HepG2 (cell line): ENCODE measurements at regions not wholly inside any gene's neighbourhood (a gene's known extent, or its start where the extent isn't known, plus 50 kb on each side); places are given as distances from the start of the nearest gene placed in this dataset.

Experiments
- ETS1 ChIP-seq: sonication (generic); formaldehyde crosslinking; IDR thresholded peaks from 2 replicates; pipeline ENCODE4 v1.4.0; 2020; ENCODE audit warnings: missing genetic modification reagents
- IRF1 ChIP-seq: sonication (generic); formaldehyde crosslinking; IDR thresholded peaks from 2 replicates; pipeline ENCODE4 v1.4.0; 2020; ENCODE audit warnings: low read depth, mild to moderate bottlenecking, missing genetic modification reagents
- JUNB ChIP-seq: sonication (generic); formaldehyde crosslinking; IDR thresholded peaks from 2 replicates; pipeline ENCODE4 v1.8.0; 2022; ENCODE audit warnings: missing genetic modification reagents, mild to moderate bottlenecking, borderline replicate concordance
- MTF1 ChIP-seq: sonication (generic); formaldehyde crosslinking; IDR thresholded peaks from 2 replicates; pipeline ENCODE4 v1.5.0; 2020; ENCODE audit warnings: missing genetic modification reagents
- REST ChIP-seq, 2 experiments: IDR thresholded peaks; 2 replicates each; pipeline ENCODE4 v1.6.1; 2011 to 2012; ENCODE audit warnings: low read length in 2 of 2, borderline replicate concordance in 1 of 2, low read depth in 1 of 2, mild to moderate bottlenecking in 1 of 2, moderate library complexity in 1 of 2
- TFDP1 ChIP-seq: IDR thresholded peaks from 2 replicates; pipeline ENCODE4 v1.6.1; 2016; ENCODE audit warnings: missing compliant biosample characterization, missing genetic modification reagents, borderline replicate concordance
- ZMYM3 ChIP-seq: sonication (generic); formaldehyde crosslinking; IDR thresholded peaks from 2 replicates; pipeline ENCODE4 v1.5.1; 2020; ENCODE audit warnings: mild to moderate bottlenecking, missing genetic modification reagents

GRCh38 chr1:157370698-157371097 is 181.6 kb downstream of the FCRL5 start (continued):
- no peak for TF ChIP-seq REST (IDR thresholded peaks at IDR 0.05; ENCODE audit: borderline replicate concordance in 1 of 2, low read depth in 1 of 2, low read length in 2 of 2)
- TF ChIP-seq IRF1 (CRISPR knock-in tag): no peak
- TF ChIP-seq ETS1: no peak
- no peak for TF ChIP-seq TFDP1 (CRISPR knock-in tag)
- TF ChIP-seq ZMYM3: no peak
- TF ChIP-seq MTF1: no peak
- no peak for TF ChIP-seq JUNB (CRISPR knock-in tag)
